OCI-LY7 (cell line): ENCODE measurements at regions not wholly inside any gene's neighbourhood (a gene's known extent, or its start where the extent isn't known, plus 50 kb on each side); places are given as distances from the start of the nearest gene placed in this dataset.

Experiments
- BruUV-seq: library from RNA; stranded (reverse); fragments of 400-500 nt; replicated peaks from 2 replicates; lab custom pipeline; 2021; lab: Mats Ljungman, UMichigan
- CTCF ChIA-PET: fragments of 300-600 bp; sonication (Branson Sonifier 250); formaldehyde crosslinking; loops from one replicate; lab custom pipeline; 2022; ENCODE audit warnings: antibody characterized with exemption; ENCODE audit not compliant: unreplicated experiment; lab: Charles Lee
- POLR2A ChIA-PET: fragments of 300-600 bp; sonication (Branson Sonifier 250); formaldehyde crosslinking; loops from one replicate; lab custom pipeline; 2022; ENCODE audit warnings: antibody characterized with exemption; lab: Charles Lee
- DNase-seq: peaks from one replicate; pipeline ENCODE4 v3.0.0-alpha.2; 2015; ENCODE audit warnings: low spot score
- H2AFZ ChIP-seq: fragments of 200-600 bp; sonication (generic), shearing (Covaris generic); 2 replicates; pipeline ENCODE4 v1.6.1; 2014; ENCODE audit warnings: mild to moderate bottlenecking, antibody characterized with exemption, low read length, moderate library complexity
- H3K27ac ChIP-seq: fragments of 200-600 bp; sonication (generic); 2 replicates; pipeline ENCODE4 v1.5.1; 2014; ENCODE audit warnings: mixed run types, low read depth, mild to moderate bottlenecking, moderate library complexity, low read length, inconsistent platforms; ENCODE audit not compliant: poor library complexity, severe bottlenecking
- H3K36me3 ChIP-seq: fragments of 200-600 bp; sonication (generic); 2 replicates; pipeline ENCODE4 v1.6.1; 2014; ENCODE audit warnings: mild to moderate bottlenecking, antibody characterized with exemption, low read length, moderate library complexity, mixed read lengths; ENCODE audit not compliant: insufficient read depth
- H3K4me1 ChIP-seq: fragments of 200-600 bp; sonication (generic); 2 replicates; pipeline ENCODE4 v1.5.1; 2014; ENCODE audit warnings: mild to moderate bottlenecking, low read length; ENCODE audit not compliant: insufficient read depth, poor library complexity, severe bottlenecking
- H3K4me2 ChIP-seq: fragments of 200-600 bp; sonication (generic); 2 replicates; pipeline ENCODE4 v1.6.1; 2014; ENCODE audit warnings: mild to moderate bottlenecking, low read length
- H3K4me3 ChIP-seq: fragments of 200-600 bp; sonication (generic); 2 replicates; pipeline ENCODE4 v1.5.1; 2014; ENCODE audit warnings: mild to moderate bottlenecking, low read depth, low read length; ENCODE audit not compliant: poor library complexity, severe bottlenecking
- H3K79me2 ChIP-seq: fragments of 200-600 bp; sonication (generic); 2 replicates; pipeline ENCODE4 v1.6.1; 2016; ENCODE audit warnings: low read depth, mild to moderate bottlenecking, low read length, moderate library complexity, mixed read lengths; ENCODE audit not compliant: insufficient read depth
- H3K9me2 ChIP-seq: fragments of 200-600 bp; sonication (generic); 2 replicates; pipeline ENCODE4 v1.6.1; 2016; ENCODE audit warnings: mild to moderate bottlenecking, low read length, mixed read lengths; ENCODE audit not compliant: insufficient read depth
- H3K9me3 ChIP-seq: fragments of 200-600 bp; sonication (generic); 2 replicates; pipeline ENCODE4 v1.6.1; 2014; ENCODE audit warnings: mild to moderate bottlenecking, mixed run types, low read length, mixed read lengths
- H4K20me1 ChIP-seq: fragments of 200-600 bp; sonication (generic); 2 replicates; pipeline ENCODE4 v1.6.1; 2014; ENCODE audit warnings: mild to moderate bottlenecking, antibody characterized with exemption, low read length, moderate library complexity, mixed read lengths; ENCODE audit not compliant: insufficient read depth
- EZH2phosphoT487 ChIP-seq: fragments of 200-600 bp; sonication (generic); IDR thresholded peaks from 2 replicates; pipeline ENCODE4 v1.6.1; 2018; ENCODE audit warnings: low read depth, borderline replicate concordance, mild to moderate bottlenecking, mixed run types, antibody characterized with exemption, low read length, moderate library complexity, mixed read lengths
- intact Hi-C: fragments of 100-400 bp; cut with micrococcal nuclease; formaldehyde crosslinking; loops from one replicate; pipeline ENCODE4 v1.10.0; 2022; ENCODE audit not compliant: unreplicated experiment
- TF ChIP-seq, protein P1 (sequence below): fragments of 200-600 bp; sonication (generic); conservative IDR thresholded peaks from 2 replicates; pipeline ENCODE4 v1.5.1; 2014; ENCODE audit warnings: mild to moderate bottlenecking, antibody characterized with exemption, low read length, moderate library complexity, mixed read lengths

DNA sequence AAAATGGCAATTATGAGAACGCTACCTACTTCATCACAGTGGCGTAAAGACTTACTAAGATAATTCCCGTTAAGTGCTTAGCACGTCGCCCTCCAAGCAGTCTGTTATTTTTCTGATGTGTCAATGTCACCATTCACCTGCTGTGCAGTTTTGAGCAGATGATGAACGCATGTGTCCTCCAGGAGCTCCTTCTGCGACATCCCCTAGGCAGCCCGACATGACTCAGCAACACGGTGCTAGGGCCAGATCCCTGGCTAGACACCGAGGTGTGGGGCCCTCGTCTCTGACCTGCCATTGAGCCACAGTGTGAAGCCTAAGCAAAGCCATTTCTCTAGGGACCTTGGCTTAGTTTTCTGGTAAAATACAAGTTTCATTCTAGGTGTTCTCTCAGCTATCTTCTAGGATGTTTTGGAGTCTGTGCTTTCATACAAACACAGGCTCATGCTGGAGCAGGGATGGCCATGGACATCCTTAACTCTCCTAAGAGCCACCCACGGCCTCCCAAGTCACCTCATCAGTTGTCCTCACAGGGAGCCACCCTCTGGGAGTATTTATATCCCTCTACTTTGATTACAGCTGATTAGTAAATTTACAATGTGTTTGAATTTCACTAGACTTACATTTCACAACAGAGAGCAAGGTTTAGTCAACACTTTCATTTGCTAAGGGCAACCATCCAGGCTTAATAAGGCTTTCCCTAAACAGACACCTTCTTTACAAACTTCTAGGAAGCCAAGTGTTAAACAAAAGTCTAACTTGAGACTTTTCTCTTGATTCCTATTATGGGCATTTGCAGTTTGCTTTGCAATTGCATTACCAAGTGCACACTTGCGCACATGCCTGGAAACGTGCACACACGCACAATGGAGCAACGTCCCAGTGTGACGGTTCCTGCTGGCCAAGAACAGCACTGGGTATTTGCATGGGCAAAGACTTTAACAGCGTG lies 376.8 kb upstream of the ID2 start:
- ChIA-PET POLR2A (interaction anchor here (0.6 to 0.8 kb wide), 2 partner anchors 100 to 249 kb away, joined by 3 read pairs; no protein-coding TSS in a partner anchor), CTCF (no interaction called here)
- intact Hi-C loops = no loop called here
- no peak overlapping the region for H2AFZ ChIP-seq
- H3K27ac ChIP-seq = no peak overlapping the region
- BruUV-seq = no TSS peak
- DNase-seq = no peak
- H4K20me1 ChIP-seq = no peaks in the 10 kb centered on the region
- peaks cover 3% of the 10 kb centered on the region; the same call in 1 of the 2 replicates for H3K36me3 ChIP-seq
- no peak overlapping the region for H3K4me3 ChIP-seq
- H3K79me2 ChIP-seq = no peaks in the 10 kb centered on the region
- H3K4me1 ChIP-seq = peaks cover 73% of the 10 kb centered on the region
- H3K9me2 ChIP-seq = no peaks in the 10 kb centered on the region
- H3K9me3 ChIP-seq = no peaks in the 10 kb centered on the region
- no peak for TF ChIP-seq EZH2phosphoT487
- TF ChIP-seq, protein P1, sequence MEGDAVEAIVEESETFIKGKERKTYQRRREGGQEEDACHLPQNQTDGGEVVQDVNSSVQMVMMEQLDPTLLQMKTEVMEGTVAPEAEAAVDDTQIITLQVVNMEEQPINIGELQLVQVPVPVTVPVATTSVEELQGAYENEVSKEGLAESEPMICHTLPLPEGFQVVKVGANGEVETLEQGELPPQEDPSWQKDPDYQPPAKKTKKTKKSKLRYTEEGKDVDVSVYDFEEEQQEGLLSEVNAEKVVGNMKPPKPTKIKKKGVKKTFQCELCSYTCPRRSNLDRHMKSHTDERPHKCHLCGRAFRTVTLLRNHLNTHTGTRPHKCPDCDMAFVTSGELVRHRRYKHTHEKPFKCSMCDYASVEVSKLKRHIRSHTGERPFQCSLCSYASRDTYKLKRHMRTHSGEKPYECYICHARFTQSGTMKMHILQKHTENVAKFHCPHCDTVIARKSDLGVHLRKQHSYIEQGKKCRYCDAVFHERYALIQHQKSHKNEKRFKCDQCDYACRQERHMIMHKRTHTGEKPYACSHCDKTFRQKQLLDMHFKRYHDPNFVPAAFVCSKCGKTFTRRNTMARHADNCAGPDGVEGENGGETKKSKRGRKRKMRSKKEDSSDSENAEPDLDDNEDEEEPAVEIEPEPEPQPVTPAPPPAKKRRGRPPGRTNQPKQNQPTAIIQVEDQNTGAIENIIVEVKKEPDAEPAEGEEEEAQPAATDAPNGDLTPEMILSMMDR = no peak
- peak overlapping the region; percentile 85; the same call in 1 of the 2 replicates for H3K4me2 ChIP-seq

DNA sequence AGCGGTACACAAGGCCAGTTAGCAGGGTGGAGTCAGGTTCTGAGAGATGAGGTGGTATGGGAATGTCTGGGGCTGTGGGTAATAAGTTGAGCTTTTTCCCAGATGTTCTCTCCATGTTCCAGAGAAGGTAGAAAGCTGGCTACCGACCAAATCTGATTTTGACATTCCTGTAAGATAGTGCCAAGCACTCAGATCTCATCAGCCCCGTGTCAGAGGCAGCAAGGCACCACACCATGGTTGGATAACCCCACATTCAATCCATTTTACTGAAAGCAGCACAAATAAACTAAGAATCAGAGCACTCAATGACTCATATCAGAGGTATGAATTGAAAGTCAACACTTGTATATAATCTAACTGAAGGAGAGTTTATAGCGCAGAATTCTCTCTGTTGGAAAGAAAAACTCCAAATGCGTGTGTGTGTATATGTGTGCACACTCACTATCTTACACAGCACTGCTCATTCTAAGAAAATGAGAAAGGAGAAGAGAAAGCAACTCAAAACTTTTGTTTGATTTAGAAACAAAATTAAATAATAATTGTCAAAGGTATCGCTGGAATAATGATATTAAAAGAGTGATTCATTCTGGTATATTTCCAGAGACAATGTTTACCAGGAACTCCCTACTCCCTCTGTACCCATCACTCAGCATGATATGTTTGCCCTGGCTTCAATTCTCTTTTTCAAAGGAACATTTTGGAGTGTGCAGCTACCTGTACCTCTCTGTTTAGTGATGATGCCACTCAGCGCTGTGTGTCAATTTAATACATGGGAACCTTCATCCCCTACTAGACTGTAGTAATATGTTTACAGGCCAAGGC lies 375.1 kb upstream of the ID2 start:
- Histone ChIP-seq H3K36me3 (no peaks in the 10 kb centered on the region), H2AFZ (no peak overlapping the region), H3K9me3 (no peaks in the 10 kb centered on the region), H3K4me1 (peaks cover 80% of the 10 kb centered on the region), H4K20me1 (no peaks in the 10 kb centered on the region), H3K9me2 (no peaks in the 10 kb centered on the region), H3K4me3 (no peak overlapping the region), H3K4me2 (no peak overlapping the region), H3K27ac (no peak overlapping the region), H3K79me2 (no peaks in the 10 kb centered on the region)
- TF ChIP-seq, protein P1 = no peak
- no peak for TF ChIP-seq EZH2phosphoT487
- DNase-seq = no peak
- BruUV-seq = no TSS peak
- POLR2A ChIA-PET = interaction anchor here (0.6 to 0.7 kb wide), 2 partner anchors 72 to 274 kb away, joined by 3 read pairs; no protein-coding TSS in a partner anchor
- CTCF ChIA-PET = no interaction called here
- intact Hi-C loops = no loop called here
